Ovary (tissue), 7 donors: ENCODE measurements at regions not wholly inside any gene's neighbourhood (a gene's known extent, or its start where the extent isn't known, plus 50 kb on each side); places are given as distances from the start of the nearest gene placed in this dataset.
"Not testable (repeated sequence)": the region's sequence is repeated elsewhere in the genome, so short reads cannot be mapped to it uniquely, and the experiment has no call there.

Source experiments
- DNase-seq, 5 donors: peaks; one replicate each; pipeline ENCODE4 v3.0.0-alpha.2; 2019 to 2020
- H3K27ac ChIP-seq, 2 donors: fragments of 200-600 bp; one replicate each; pipeline versions ENCODE4 v1.5.1 to v1.8.0; 2019 to 2022
- H3K27me3 ChIP-seq: fragments of 200-600 bp; one replicate; pipeline ENCODE4 v1.8.0; 2022
- H3K36me3 ChIP-seq: fragments of 200-600 bp; sonication (generic); one replicate; pipeline ENCODE4 v1.5.1; 2019
- H3K4me1 ChIP-seq: one replicate; pipeline ENCODE4 v1.8.1; 2013; ENCODE audit warnings: mild to moderate bottlenecking, moderate library complexity; ENCODE audit not compliant: insufficient read depth
- H3K4me3 ChIP-seq: fragments of 200-600 bp; sonication (generic); one replicate; pipeline ENCODE4 v1.5.1; 2017
- H3K9me3 ChIP-seq, 2 donors: fragments of 200-600 bp in 1 of 2; sonication (generic) in 1 of 2; one replicate each; pipeline versions ENCODE4 v1.5.1 to v1.8.1; 2013 to 2019; ENCODE audit warnings: mild to moderate bottlenecking in 1 of 2, moderate library complexity in 1 of 2
- CTCF ChIP-seq, 3 donors: fragments of 450-650 bp in 2 of 3; fragments of 200-600 bp in 1 of 3; IDR thresholded peaks; one replicate each; pipeline versions ENCODE4 v1.5.1 to v1.8.0; 2016 to 2022; ENCODE audit warnings: antibody characterized with exemption in 3 of 3, mild to moderate bottlenecking in 1 of 3
- EP300 ChIP-seq: sonication (generic); formaldehyde crosslinking; IDR thresholded peaks from one replicate; pipeline ENCODE4 v1.6.1; 2017; ENCODE audit warnings: antibody characterized with exemption
- POLR2A ChIP-seq: fragments of 450-650 bp; IDR thresholded peaks from one replicate; pipeline ENCODE4 v1.6.1; 2017; ENCODE audit warnings: antibody characterized with exemption, mild to moderate bottlenecking, moderate library complexity
- WGBS, 3 donors: extraction: QIAGEN DNeasy Blood & Tissue Kit in 1 of 3; methylation state at CpG; one replicate each; pipeline versions ENCODE4 v1.1.5 to v1.1.7; 2013 to 2017; 5-methylcytosine and 5-hydroxymethylcytosine counted together
- intact Hi-C, 4 donors: fragments of 100-400 bp; cut with DNase I; formaldehyde crosslinking; loops; one replicate each; pipeline versions ENCODE4 v1.11.0 to v1.15.1; 2022 to 2023
- donor health status: DM: no; HTN: no; CAD: no; lungs with moderate emphysema.
- donor health status: DM: no; HTN: no; CAD: no.
- donor health status: Bipolar disorder and iron deficiency.
- donor health status: DM: no; HTN: no; CAD: no.
- donor health status: DM: yes; HTN: yes; CAD: no.

GRCh38 chr11:22441831-22442230 lies 103.7 kb downstream of the SLC17A6 start:
- TF ChIP-seq EP300 (no peak), CTCF (IDR thresholded peaks at IDR 0.05) (no peak)
- H3K9me3 ChIP-seq: no peaks in the 10 kb centered on the region
- WGBS, 3 donors: 13 to 24% (median 17%) methylated on average over 1 of the region's 1 CpG
- no peaks in the 10 kb centered on the region for H3K27me3 ChIP-seq
- intact Hi-C loops: no loop called here
- DNase-seq: no peak
- H3K36me3 ChIP-seq: no peaks in the 10 kb centered on the region
- H3K27ac ChIP-seq: no peak overlapping the region
- H3K4me3 ChIP-seq: no peak overlapping the region
- no peaks in the 10 kb centered on the region for H3K4me1 ChIP-seq

GRCh38 chr11:22435582-22435981 lies 97.4 kb downstream of the SLC17A6 start:
- H3K4me1 ChIP-seq, DNase-seq, H3K36me3 ChIP-seq, H3K4me3 ChIP-seq, H3K27me3 ChIP-seq, intact Hi-C loops, H3K27ac ChIP-seq, H3K9me3 ChIP-seq: not testable (repeated sequence)
- 93 to 96% (median 95%) methylated on average over 7 of the region's 7 CpGs for WGBS, 3 donors

- no peak overlapping the region for H3K4me3 ChIP-seq
- no peak overlapping the region for H3K27ac ChIP-seq
- no peak for TF ChIP-seq EP300
- TF ChIP-seq POLR2A: no peak
- TF ChIP-seq CTCF (IDR thresholded peaks at IDR 0.05): no peak
- no peak for DNase-seq
- no peaks in the 10 kb centered on the region for H3K36me3 ChIP-seq
- 85 to 89% (median 85%) methylated on average over 5 of the region's 5 CpGs for WGBS, 3 donors
- no peaks in the 10 kb centered on the region for H3K27me3 ChIP-seq
- peaks cover 1% of the 10 kb centered on the region for H3K4me1 ChIP-seq
- intact Hi-C loops: no loop called here
- H3K9me3 ChIP-seq: no peaks in the 10 kb centered on the region
These were observed 95.3 kb downstream of the SLC17A6 start for GRCh38 chr11:22433517-22433916.

- Histone ChIP-seq H3K4me1 (peaks cover 1% of the 10 kb centered on the region), H3K9me3 (no peaks in the 10 kb centered on the region), H3K27me3 (no peaks in the 10 kb centered on the region), H3K27ac (no peak overlapping the region), H3K36me3 (no peaks in the 10 kb centered on the region), H3K4me3 (peak overlapping the region; percentile 34)
- intact Hi-C loops: no loop called here
- no peak for TF ChIP-seq EP300
- TF ChIP-seq POLR2A: no peak
- no peak for TF ChIP-seq CTCF (IDR thresholded peaks at IDR 0.05)
- WGBS, 3 donors: 8 to 17% (median 14%) methylated on average over 5 of the region's 5 CpGs
- no peak for DNase-seq
These were observed 94.9 kb downstream of the SLC17A6 start for GRCh38 chr11:22433094-22433455.

- TF ChIP-seq POLR2A: no peak
- TF ChIP-seq EP300: no peak
- TF ChIP-seq CTCF (IDR thresholded peaks at IDR 0.05): no peak
- intact Hi-C loops: no loop called here
- H3K4me1 ChIP-seq: peaks cover 1% of the 10 kb centered on the region
- no peaks in the 10 kb centered on the region for H3K27me3 ChIP-seq
- DNase-seq: peak; percentile 34 to 70 (median 50)
- peak overlapping the region; percentile 34 for H3K4me3 ChIP-seq
- H3K9me3 ChIP-seq: no peaks in the 10 kb centered on the region
- H3K27ac ChIP-seq: no peak overlapping the region
- WGBS, 3 donors: 4 to 7% (median 6%) methylated on average over 38 to 40 of the region's 40 CpGs
- no peaks in the 10 kb centered on the region for H3K36me3 ChIP-seq
These were observed 94.3 kb downstream of the SLC17A6 start for GRCh38 chr11:22432291-22433093.
